ENCODE measurements at regions not wholly inside any gene's neighbourhood (a gene's known extent, or its start where the extent isn't known, plus 50 kb on each side); places are given as distances from the start of the nearest gene placed in this dataset.

GRCh38 chr14:25150401-25150800 lies 100.5 kb upstream of the STXBP6 start:
- no peaks in the 10 kb centered on the region for H4K20me1 ChIP-seq (ENCODE audit: control insufficient read depth, insufficient read depth, insufficient read length)
- no peaks in the 10 kb centered on the region for H3K9me3 ChIP-seq (ENCODE audit: control insufficient read depth, low read depth, low read length)
- no peak overlapping the region for H2BK15ac ChIP-seq (ENCODE audit: low read depth, low read length)
- no peak overlapping the region for H2AK5ac ChIP-seq (ENCODE audit: insufficient read length, low read length)
- H3K4me1 ChIP-seq (ENCODE audit: insufficient read depth, low read length) = no peaks in the 10 kb centered on the region; the same call in 1 of the 2 replicates
- H3K9ac ChIP-seq (ENCODE audit: extremely low read depth, insufficient read length, low read length) = no peak overlapping the region
- TF ChIP-seq, protein P1, sequence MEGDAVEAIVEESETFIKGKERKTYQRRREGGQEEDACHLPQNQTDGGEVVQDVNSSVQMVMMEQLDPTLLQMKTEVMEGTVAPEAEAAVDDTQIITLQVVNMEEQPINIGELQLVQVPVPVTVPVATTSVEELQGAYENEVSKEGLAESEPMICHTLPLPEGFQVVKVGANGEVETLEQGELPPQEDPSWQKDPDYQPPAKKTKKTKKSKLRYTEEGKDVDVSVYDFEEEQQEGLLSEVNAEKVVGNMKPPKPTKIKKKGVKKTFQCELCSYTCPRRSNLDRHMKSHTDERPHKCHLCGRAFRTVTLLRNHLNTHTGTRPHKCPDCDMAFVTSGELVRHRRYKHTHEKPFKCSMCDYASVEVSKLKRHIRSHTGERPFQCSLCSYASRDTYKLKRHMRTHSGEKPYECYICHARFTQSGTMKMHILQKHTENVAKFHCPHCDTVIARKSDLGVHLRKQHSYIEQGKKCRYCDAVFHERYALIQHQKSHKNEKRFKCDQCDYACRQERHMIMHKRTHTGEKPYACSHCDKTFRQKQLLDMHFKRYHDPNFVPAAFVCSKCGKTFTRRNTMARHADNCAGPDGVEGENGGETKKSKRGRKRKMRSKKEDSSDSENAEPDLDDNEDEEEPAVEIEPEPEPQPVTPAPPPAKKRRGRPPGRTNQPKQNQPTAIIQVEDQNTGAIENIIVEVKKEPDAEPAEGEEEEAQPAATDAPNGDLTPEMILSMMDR (conservative IDR thresholded peaks at IDR 0.05) = no peak
- H3K27ac Mint-ChIP-seq = no peak overlapping the region
- H3K27me3 Mint-ChIP-seq (ENCODE audit: low read depth) = no peaks in the 10 kb centered on the region; the same call in 1 of the 2 replicates
- no peak overlapping the region for H3K18ac ChIP-seq (ENCODE audit: insufficient read length, low read depth, low read length)
- H3K79me1 ChIP-seq (ENCODE audit: insufficient read depth, low read depth, low read length, poor library complexity, severe bottlenecking) = no peaks in the 10 kb centered on the region
- H2BK20ac ChIP-seq (ENCODE audit: low read depth, low read length, poor library complexity, severe bottlenecking) = no peak overlapping the region
- no peak overlapping the region for H3T11ph ChIP-seq (ENCODE audit: low read length)
- H3K79me2 ChIP-seq (ENCODE audit: insufficient read depth, low read length) = no peaks in the 10 kb centered on the region
- H3K14ac ChIP-seq (ENCODE audit: insufficient read depth, low read length) = no peak overlapping the region
- no peak overlapping the region for H3K23ac ChIP-seq (ENCODE audit: insufficient read length, low read depth, low read length)
- no peak overlapping the region for H4K8ac ChIP-seq (replicated peaks; ENCODE audit: insufficient read length, low read depth, low read length)
- no peak overlapping the region for H3K27ac ChIP-seq (ENCODE audit: insufficient read length, low read depth, low read length)
- H2BK120ac ChIP-seq (ENCODE audit: low read depth, low read length, poor library complexity, severe bottlenecking) = no peak overlapping the region
- no peak overlapping the region for H3K4me2 ChIP-seq (ENCODE audit: insufficient read depth, insufficient read length, low read length)
- no peaks in the 10 kb centered on the region for H3K23me2 ChIP-seq (ENCODE audit: insufficient read length, low read depth, low read length, poor library complexity, severe bottlenecking)
- H3K27me3 ChIP-seq (ENCODE audit: insufficient read depth, low read length) = no peaks in the 10 kb centered on the region
- H3K4me1 Mint-ChIP-seq = peaks cover 3 to 4% of the 10 kb centered on the region in 2 experiments; a peak in 3 of 4 replicates
- no peak for DNase-seq
- no peak overlapping the region for H2BK5ac ChIP-seq (ENCODE audit: insufficient read length, low read length)
- H2AFZ ChIP-seq (ENCODE audit: low read length) = no peak overlapping the region
- H3K4ac ChIP-seq (ENCODE audit: low read depth, low read length) = no peak overlapping the region
- H2BK12ac ChIP-seq (ENCODE audit: insufficient read length, low read depth, low read length) = no peak overlapping the region
- H3K4me3 Mint-ChIP-seq = no peak overlapping the region
- no peaks in the 10 kb centered on the region for H3K9me3 Mint-ChIP-seq
- no peak overlapping the region for H3K56ac ChIP-seq (ENCODE audit: insufficient read length, low read depth, low read length)
- H4K5ac ChIP-seq (ENCODE audit: insufficient read length, low read depth, low read length) = no peak overlapping the region
- no peaks in the 10 kb centered on the region for H3K36me3 Mint-ChIP-seq (ENCODE audit: insufficient read depth in 1 of 3, low read depth in 3 of 3)
- H4K91ac ChIP-seq (ENCODE audit: insufficient read length, low read depth, low read length) = no peak overlapping the region
